ENCODE measurements at regions not wholly inside any gene's neighbourhood (a gene's known extent, or its start where the extent isn't known, plus 50 kb on each side); places are given as distances from the start of the nearest gene placed in this dataset.

GRCh38 chr3:59116233-59116537 is 66.4 kb upstream of the CFAP20DC start:
- TF ChIP-seq ZNF331 (CRISPR knock-in tag; IDR thresholded peaks at IDR 0.05; ENCODE audit: low read depth) = no peak
- TF ChIP-seq ZNF114 (CRISPR knock-in tag; IDR thresholded peaks at IDR 0.05) = no peak
- no peak for TF ChIP-seq CTCF (conservative IDR thresholded peaks at IDR 0.05; ENCODE audit: low read depth in 2 of 2)
- no peak for TF ChIP-seq STAT1 (IDR thresholded peaks at IDR 0.05; ENCODE audit: unreplicated experiment)
- no peak for TF ChIP-seq CREB1 (CRISPR knock-in tag; IDR thresholded peaks at IDR 0.05; ENCODE audit: low read depth)
- no peak for TF ChIP-seq ZNF462 (CRISPR knock-in tag; IDR thresholded peaks at IDR 0.05)
- no peak for TF ChIP-seq POLR2AphosphoS5 (IDR thresholded peaks at IDR 0.05; ENCODE audit: low read depth)
- TF ChIP-seq JUNB (IDR thresholded peaks at IDR 0.05; ENCODE audit: unreplicated experiment) = no peak
- no peak for TF ChIP-seq REST (IDR thresholded peaks at IDR 0.05; ENCODE audit: unreplicated experiment)
- no peak for TF ChIP-seq NANOG (IDR thresholded peaks at IDR 0.05; ENCODE audit: borderline replicate concordance)
- TF ChIP-seq EZH2phosphoT487 (IDR thresholded peaks at IDR 0.05; ENCODE audit: unreplicated experiment) = no peak
- no peak for TF ChIP-seq ETS1 (IDR thresholded peaks at IDR 0.05)
- no peak for TF ChIP-seq EZH2 (IDR thresholded peaks at IDR 0.05; ENCODE audit: low read depth, unreplicated experiment)
- Mint-ChIP-seq H3K4me3 (no peak overlapping the region), H3K27ac (no peak overlapping the region), H3K9me3 (no peaks in the 10 kb centered on the region), H3K27me3 (ENCODE audit: insufficient read depth, low read depth, poor library complexity) (peaks cover 3% of the 10 kb centered on the region), H3K4me1 (no peaks in the 10 kb centered on the region), H3K36me3 (ENCODE audit: low read depth) (no peaks in the 10 kb centered on the region)
- Histone ChIP-seq H3K4me1 (ENCODE audit: insufficient read depth) (no peaks in the 10 kb centered on the region), H3F3A (replicated peaks; ENCODE audit: low read depth) (no peaks in the 10 kb centered on the region), H3K27me3 (ENCODE audit: insufficient read depth) (no peaks in the 10 kb centered on the region), H2AFZ (peak overlapping the region; percentile 90), H3K79me2 (replicated peaks; ENCODE audit: insufficient read depth) (no peaks in the 10 kb centered on the region), H3K4me2 (no peak overlapping the region), H3K27ac (ENCODE audit: low read depth) (no peak overlapping the region), H4K20me1 (replicated peaks; ENCODE audit: insufficient read depth) (no peaks in the 10 kb centered on the region), H3K36me3 (ENCODE audit: insufficient read depth) (no peaks in the 10 kb centered on the region), H3K4me3 (no peak overlapping the region), H3K9me2 (ENCODE audit: insufficient read depth) (0 out of 2 replicates have a peak, but pooled peaks cover 4% of the 10 kb centered on the region)
- no peak for ATAC-seq
- no peak for DNase-seq (ENCODE audit: low spot score)
